ENCODE measurements at regions not wholly inside any gene's neighbourhood (a gene's known extent, or its start where the extent isn't known, plus 50 kb on each side); places are given as distances from the start of the nearest gene placed in this dataset.

GRCh38 chr2:176679061-176679669, 409.9 kb downstream of the MTX2 start:
- peaks cover 3% of the 10 kb centered on the region for H3K27me3 Mint-ChIP-seq (ENCODE audit: unreplicated experiment)
- H3K27ac Mint-ChIP-seq (ENCODE audit: unreplicated experiment): no peak overlapping the region
- H3K4me1 Mint-ChIP-seq (ENCODE audit: low read depth, unreplicated experiment): no peaks in the 10 kb centered on the region
- H3K36me3 Mint-ChIP-seq (ENCODE audit: unreplicated experiment): no peaks in the 10 kb centered on the region
- H3K9me3 Mint-ChIP-seq (ENCODE audit: unreplicated experiment): peaks cover 2% of the 10 kb centered on the region
- no peak for TF ChIP-seq CTCF (IDR thresholded peaks at IDR 0.05; ENCODE audit: partially characterized antibody, unreplicated experiment)
- no peak overlapping the region for H3K4me3 Mint-ChIP-seq (ENCODE audit: unreplicated experiment)
- DNase-seq: no peak

GRCh38 chr2:176680916-176681516, 411.8 kb downstream of the MTX2 start:
- no peak for DNase-seq
- H3K4me3 Mint-ChIP-seq (ENCODE audit: unreplicated experiment): no peak overlapping the region
- no peaks in the 10 kb centered on the region for H3K4me1 Mint-ChIP-seq (ENCODE audit: low read depth, unreplicated experiment)

GRCh38 chr2:176681584-176682115, 412.4 kb downstream of the MTX2 start:
- H3K4me3 Mint-ChIP-seq (ENCODE audit: unreplicated experiment): no peak overlapping the region
- H3K27me3 Mint-ChIP-seq (ENCODE audit: unreplicated experiment): peaks cover 2% of the 10 kb centered on the region
- peaks cover 2% of the 10 kb centered on the region for H3K9me3 Mint-ChIP-seq (ENCODE audit: unreplicated experiment)
- no peaks in the 10 kb centered on the region for H3K4me1 Mint-ChIP-seq (ENCODE audit: low read depth, unreplicated experiment)
- no peak for TF ChIP-seq CTCF (IDR thresholded peaks at IDR 0.05; ENCODE audit: partially characterized antibody, unreplicated experiment)
- no peak for DNase-seq
- H3K36me3 Mint-ChIP-seq (ENCODE audit: unreplicated experiment): no peaks in the 10 kb centered on the region
- H3K27ac Mint-ChIP-seq (ENCODE audit: unreplicated experiment): no peak overlapping the region

More at GRCh38 chr2:176680916-176681516, 411.8 kb downstream of the MTX2 start:
- Mint-ChIP-seq H3K9me3 (ENCODE audit: unreplicated experiment) (peaks cover 2% of the 10 kb centered on the region), H3K27me3 (ENCODE audit: unreplicated experiment) (peaks cover 2% of the 10 kb centered on the region), H3K27ac (ENCODE audit: unreplicated experiment) (no peak overlapping the region), H3K36me3 (ENCODE audit: unreplicated experiment) (no peaks in the 10 kb centered on the region)
- TF ChIP-seq CTCF (IDR thresholded peaks at IDR 0.05; ENCODE audit: partially characterized antibody, unreplicated experiment): no peak

- Mint-ChIP-seq H3K27me3 (ENCODE audit: unreplicated experiment) (peaks cover 2% of the 10 kb centered on the region), H3K9me3 (ENCODE audit: unreplicated experiment) (no peaks in the 10 kb centered on the region), H3K4me1 (ENCODE audit: low read depth, unreplicated experiment) (no peaks in the 10 kb centered on the region), H3K36me3 (ENCODE audit: unreplicated experiment) (no peaks in the 10 kb centered on the region), H3K4me3 (ENCODE audit: unreplicated experiment) (no peak overlapping the region), H3K27ac (ENCODE audit: unreplicated experiment) (no peak overlapping the region)
- no peak for DNase-seq
- no peak for TF ChIP-seq CTCF (IDR thresholded peaks at IDR 0.05; ENCODE audit: partially characterized antibody, unreplicated experiment)
Observed at GRCh38 chr2:176682278-176682677, 413.0 kb downstream of the MTX2 start.

GRCh38 chr2:176683618-176684111, 414.4 kb downstream of the MTX2 start:
- H3K36me3 Mint-ChIP-seq (ENCODE audit: unreplicated experiment): no peaks in the 10 kb centered on the region
- no peak overlapping the region for H3K4me3 Mint-ChIP-seq (ENCODE audit: unreplicated experiment)
- TF ChIP-seq CTCF (IDR thresholded peaks at IDR 0.05; ENCODE audit: partially characterized antibody, unreplicated experiment): no peak
- H3K27ac Mint-ChIP-seq (ENCODE audit: unreplicated experiment): no peak overlapping the region
- no peak for DNase-seq
- H3K27me3 Mint-ChIP-seq (ENCODE audit: unreplicated experiment): peaks cover 2% of the 10 kb centered on the region
- H3K9me3 Mint-ChIP-seq (ENCODE audit: unreplicated experiment): no peaks in the 10 kb centered on the region
- no peaks in the 10 kb centered on the region for H3K4me1 Mint-ChIP-seq (ENCODE audit: low read depth, unreplicated experiment)
